GM23338 (cell line): ENCODE measurements at regions not wholly inside any gene's neighbourhood (a gene's known extent, or its start where the extent isn't known, plus 50 kb on each side); places are given as distances from the start of the nearest gene placed in this dataset.

ENCODE experiments used
- ATAC-seq: fragments of 200-7000 bp; cut with Tn5 transposase; 3 replicates; pipeline ENCODE4 v1.9.1; 2020
- DNase-seq: peaks from one replicate; pipeline ENCODE4 v3.0.0-alpha.2; 2015; ENCODE audit warnings: low spot score
- H2AFZ ChIP-seq: fragments of 200-600 bp; sonication (generic); 2 replicates; pipeline ENCODE4 v1.8.0; 2016; ENCODE audit warnings: antibody characterized with exemption, mild to moderate bottlenecking, moderate library complexity
- H3F3A ChIP-seq: fragments of 200-600 bp; sonication (generic); replicated peaks from 2 replicates; pipeline ENCODE4 v1.8.0; 2017; ENCODE audit warnings: antibody characterized with exemption, mixed run types, low read depth
- H3K27ac ChIP-seq: fragments of 200-600 bp; sonication (generic); 2 replicates; pipeline ENCODE4 v1.6.1; 2016; ENCODE audit warnings: low read depth
- H3K27me3 ChIP-seq: fragments of 200-600 bp; sonication (generic); 2 replicates; pipeline ENCODE4 v1.8.0; 2016; ENCODE audit warnings: mild to moderate bottlenecking, mixed run types, moderate library complexity; ENCODE audit not compliant: insufficient read depth
- H3K36me3 ChIP-seq: fragments of 200-600 bp; sonication (generic); 2 replicates; pipeline ENCODE4 v1.8.0; 2016; ENCODE audit warnings: mild to moderate bottlenecking; ENCODE audit not compliant: insufficient read depth
- H3K4me1 ChIP-seq: fragments of 200-600 bp; sonication (generic); 2 replicates; pipeline ENCODE4 v1.8.0; 2016; ENCODE audit warnings: mild to moderate bottlenecking, moderate library complexity; ENCODE audit not compliant: insufficient read depth
- H3K4me2 ChIP-seq: fragments of 200-600 bp; sonication (generic); 2 replicates; pipeline ENCODE4 v1.7.1; 2017; ENCODE audit warnings: mixed run types
- H3K4me3 ChIP-seq: fragments of 200-600 bp; sonication (generic); 2 replicates; pipeline ENCODE4 v1.6.1; 2016; ENCODE audit warnings: mixed run types
- H3K79me2 ChIP-seq: fragments of 200-600 bp; sonication (generic); replicated peaks from 2 replicates; pipeline ENCODE4 v1.8.0; 2017; ENCODE audit warnings: mild to moderate bottlenecking; ENCODE audit not compliant: insufficient read depth
- H3K9me2 ChIP-seq: fragments of 200-600 bp; sonication (generic); 2 replicates; pipeline ENCODE4 v1.8.0; 2017; ENCODE audit not compliant: insufficient read depth
- H4K20me1 ChIP-seq: fragments of 200-600 bp; sonication (generic); replicated peaks from 2 replicates; pipeline ENCODE4 v1.8.0; 2017; ENCODE audit warnings: mild to moderate bottlenecking; ENCODE audit not compliant: insufficient read depth
- H3K27ac Mint-ChIP-seq: 2 replicates; pipeline ENCODE4 v1.8.0; 2020; ENCODE audit warnings: inconsistent platforms, mild to moderate bottlenecking, moderate library complexity, mixed read lengths
- H3K27me3 Mint-ChIP-seq: 3 replicates; pipeline ENCODE4 v1.8.0; 2022; ENCODE audit warnings: low read depth, mild to moderate bottlenecking, moderate library complexity, mixed read lengths, inconsistent platforms; ENCODE audit not compliant: insufficient read depth, poor library complexity
- H3K36me3 Mint-ChIP-seq: 3 replicates; pipeline ENCODE4 v1.8.0; 2021; ENCODE audit warnings: low read depth, mild to moderate bottlenecking, inconsistent platforms, moderate library complexity, mixed read lengths
- H3K4me1 Mint-ChIP-seq: 3 replicates; pipeline ENCODE4 v1.8.0; 2020; ENCODE audit warnings: mild to moderate bottlenecking, inconsistent platforms, mixed read lengths
- H3K4me3 Mint-ChIP-seq: 3 replicates; pipeline ENCODE4 v1.8.0; 2021; ENCODE audit warnings: moderate library complexity, mild to moderate bottlenecking, inconsistent platforms, mixed read lengths
- H3K9me3 Mint-ChIP-seq: 3 replicates; pipeline ENCODE4 v1.8.0; 2020; ENCODE audit warnings: moderate library complexity, mild to moderate bottlenecking, inconsistent platforms, mixed read lengths
- CREB1 ChIP-seq: fragments of 250-450 bp; sonication (Bioruptor Pico); IDR thresholded peaks from 2 replicates; pipeline ENCODE4 v1.5.0; 2020; ENCODE audit warnings: low read depth, mild to moderate bottlenecking, moderate library complexity
- ETS1 ChIP-seq: IDR thresholded peaks from 2 replicates; pipeline ENCODE4 v1.6.1; 2016; ENCODE audit warnings: antibody characterized with exemption
- EZH2 ChIP-seq: fragments of 200-600 bp; sonication (generic); IDR thresholded peaks from one replicate; pipeline ENCODE4 v1.8.0; 2017; ENCODE audit warnings: antibody characterized with exemption, mild to moderate bottlenecking, low read depth; ENCODE audit not compliant: unreplicated experiment
- NANOG ChIP-seq: IDR thresholded peaks from 2 replicates; pipeline ENCODE4 v1.6.1; 2016; ENCODE audit warnings: antibody characterized with exemption, borderline replicate concordance
- REST ChIP-seq: IDR thresholded peaks from one replicate; pipeline ENCODE4 v1.6.1; 2018; ENCODE audit warnings: antibody characterized with exemption; ENCODE audit not compliant: unreplicated experiment
- ZNF114 ChIP-seq: fragments of 250-450 bp; sonication (Bioruptor Pico); IDR thresholded peaks from 2 replicates; pipeline ENCODE4 v1.5.0; 2020; ENCODE audit warnings: mild to moderate bottlenecking, moderate library complexity

GRCh38 chr10:47160261-47160908 lies 139.6 kb upstream of the GDF10 start (continued):
- TF ChIP-seq REST (no peak), CREB1 (no peak)

- no peak overlapping the region for H3K27ac ChIP-seq
- no peak for TF ChIP-seq NANOG
- no peak for TF ChIP-seq EZH2
- TF ChIP-seq CREB1: no peak
- TF ChIP-seq ZNF114 (CRISPR knock-in tag): no peak
- TF ChIP-seq REST: no peak
Observed at GRCh38 chr10:47160967-47161366, 139.0 kb upstream of the GDF10 start.

GRCh38 chr10:47161465-47161864 lies 138.5 kb upstream of the GDF10 start:
- Mint-ChIP-seq H3K4me1 (no peaks in the 10 kb centered on the region; the same call in 2 of the 3 replicates), H3K27ac (no peak overlapping the region), H3K9me3 (peaks cover 14% of the 10 kb centered on the region), H3K27me3 (peaks cover 6% of the 10 kb centered on the region), H3K4me3 (no peak overlapping the region), H3K36me3 (peaks cover 1% of the 10 kb centered on the region; the same call in 1 of the 3 replicates)
- no peaks in the 10 kb centered on the region for H4K20me1 ChIP-seq
- H3K27ac ChIP-seq: no peak overlapping the region
- DNase-seq (no peak), ATAC-seq (no peak)
- H3K4me2 ChIP-seq: no peak overlapping the region
- no peaks in the 10 kb centered on the region for H3K4me1 ChIP-seq
- H3K4me3 ChIP-seq: no peak overlapping the region
- H2AFZ ChIP-seq: no peak overlapping the region
- no peaks in the 10 kb centered on the region for H3K9me2 ChIP-seq
- no peak for TF ChIP-seq ETS1
- no peak for TF ChIP-seq ZNF114 (CRISPR knock-in tag)
- H3K27me3 ChIP-seq: no peaks in the 10 kb centered on the region
- no peaks in the 10 kb centered on the region for H3K79me2 ChIP-seq
- no peaks in the 10 kb centered on the region for H3K36me3 ChIP-seq
- no peaks in the 10 kb centered on the region for H3F3A ChIP-seq

More at GRCh38 chr10:47160967-47161366, 139.0 kb upstream of the GDF10 start:
- Mint-ChIP-seq H3K27ac (no peak overlapping the region), H3K4me3 (no peak overlapping the region), H3K4me1 (no peaks in the 10 kb centered on the region; the same call in 2 of the 3 replicates), H3K9me3 (peaks cover 13% of the 10 kb centered on the region), H3K27me3 (peaks cover 6% of the 10 kb centered on the region), H3K36me3 (no peaks in the 10 kb centered on the region; the same call in 2 of the 3 replicates)
- H3K4me2 ChIP-seq: no peak overlapping the region
- H3K36me3 ChIP-seq: no peaks in the 10 kb centered on the region
- H3F3A ChIP-seq: no peaks in the 10 kb centered on the region
- ATAC-seq (no peak), DNase-seq (no peak)
- H2AFZ ChIP-seq: no peak overlapping the region
- no peaks in the 10 kb centered on the region for H3K4me1 ChIP-seq
- H3K9me2 ChIP-seq: no peaks in the 10 kb centered on the region
- H4K20me1 ChIP-seq: no peaks in the 10 kb centered on the region
- H3K79me2 ChIP-seq: no peaks in the 10 kb centered on the region
- no peak overlapping the region for H3K4me3 ChIP-seq
- no peaks in the 10 kb centered on the region for H3K27me3 ChIP-seq
